HG02588 (cell line): ENCODE measurements at regions not wholly inside any gene's neighbourhood (a gene's known extent, or its start where the extent isn't known, plus 50 kb on each side); places are given as distances from the start of the nearest gene placed in this dataset.
"Not testable (repeated sequence)": the region's sequence is repeated elsewhere in the genome, so short reads cannot be mapped to it uniquely, and the experiment has no call there.

Experiments used
- ATAC-seq: cut with Tn5 transposase; IDR thresholded peaks from one replicate; pipeline ENCODE4 v1.9.1; 2021; ENCODE audit warnings: mild to moderate bottlenecking, moderate library complexity; ENCODE audit not compliant: unreplicated experiment

DNA sequence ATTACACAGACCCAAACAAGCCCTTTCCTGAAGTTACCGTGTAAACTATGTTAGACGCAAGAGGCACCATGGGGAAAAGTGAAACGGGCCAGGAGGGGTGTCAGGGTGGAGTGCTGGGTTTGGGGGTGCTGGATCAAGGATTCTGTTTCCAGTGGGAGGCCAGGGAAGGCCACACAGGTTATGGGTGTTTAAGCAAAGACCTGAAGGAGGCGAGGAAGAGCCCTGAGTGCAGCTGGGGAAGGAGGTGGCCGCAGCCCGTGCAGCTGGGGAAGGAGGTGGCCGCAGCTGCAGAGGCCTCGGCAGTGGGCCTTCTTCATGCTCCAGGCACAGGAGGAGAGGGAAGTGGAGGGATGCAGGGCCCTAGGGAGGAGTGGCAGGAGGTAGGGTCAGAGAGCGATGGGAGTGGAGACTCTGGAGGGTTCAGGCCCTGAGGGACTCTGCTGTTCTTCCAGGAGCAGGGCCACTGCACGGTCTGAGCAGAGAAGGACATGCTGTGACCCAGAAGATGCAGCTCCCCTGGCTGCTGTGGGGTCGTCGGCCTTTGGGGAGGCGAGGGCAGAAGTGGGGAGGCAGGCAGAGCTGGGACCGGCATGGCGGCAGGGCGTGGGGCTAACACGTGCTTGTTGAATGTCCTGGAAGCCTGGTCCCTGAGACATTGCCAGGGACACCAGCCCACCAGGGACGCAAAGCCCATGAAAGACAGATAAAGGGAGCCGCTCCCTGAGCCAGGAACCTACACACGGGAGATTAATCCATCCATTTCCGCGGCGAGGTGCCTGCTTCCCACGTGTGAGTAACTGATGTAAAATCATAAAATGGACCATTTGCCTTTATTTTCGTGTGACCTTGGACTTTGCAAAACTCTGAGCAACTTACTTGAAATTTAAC, 1049.1 kb downstream of the BRD1 start:
- no peak for ATAC-seq

DNA sequence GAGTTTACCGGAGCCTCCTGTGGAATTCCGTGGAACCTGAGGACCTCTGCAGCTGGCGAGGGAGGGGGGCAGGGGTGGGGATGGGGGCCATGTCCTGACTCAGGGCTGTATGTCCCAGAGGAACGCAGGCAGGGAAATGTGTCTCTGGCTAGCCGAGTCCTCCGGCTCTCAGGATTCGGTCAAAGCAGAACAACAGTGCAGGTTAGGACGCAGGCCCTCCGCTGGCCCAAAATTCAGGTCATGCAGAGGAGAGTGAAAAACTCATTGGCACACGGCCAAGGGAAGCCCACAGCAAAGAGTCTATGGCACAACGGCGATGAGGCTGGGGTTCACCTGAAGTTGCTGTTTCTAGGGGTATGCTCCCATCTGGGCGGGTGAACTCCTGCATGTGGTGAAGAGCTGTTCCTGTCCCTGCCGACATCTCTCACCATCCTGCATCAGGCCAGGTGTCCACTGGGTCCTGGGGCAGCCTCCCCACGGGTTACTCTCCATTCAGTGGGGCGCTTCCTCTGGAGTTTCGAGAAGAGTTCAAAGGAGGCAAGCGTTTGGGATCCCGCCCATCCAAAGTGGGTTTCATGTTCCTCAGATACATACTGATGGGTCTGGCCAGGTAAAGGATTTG, 1055.3 kb downstream of the BRD1 start:
- ATAC-seq, result no peak

DNA sequence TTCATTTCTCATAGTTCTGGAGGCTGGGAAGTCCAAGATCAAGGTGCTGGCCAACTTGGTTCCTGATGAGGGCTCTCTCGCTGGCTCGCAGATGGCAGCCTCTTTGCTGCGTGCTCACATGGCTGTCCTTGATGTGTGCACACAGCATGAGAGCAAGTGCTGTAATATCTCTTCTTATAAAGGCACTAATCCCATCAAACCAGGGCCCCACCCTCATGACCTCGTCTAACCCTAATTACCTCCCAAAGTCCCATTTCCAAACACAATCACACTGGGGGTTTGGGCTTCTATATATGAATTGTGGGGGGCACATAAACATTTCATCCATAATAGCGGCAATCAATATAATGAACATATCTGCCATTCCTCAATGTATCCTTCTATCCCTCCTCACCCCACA, 1062.1 kb downstream of the BRD1 start:
- ATAC-seq, result no peak

DNA sequence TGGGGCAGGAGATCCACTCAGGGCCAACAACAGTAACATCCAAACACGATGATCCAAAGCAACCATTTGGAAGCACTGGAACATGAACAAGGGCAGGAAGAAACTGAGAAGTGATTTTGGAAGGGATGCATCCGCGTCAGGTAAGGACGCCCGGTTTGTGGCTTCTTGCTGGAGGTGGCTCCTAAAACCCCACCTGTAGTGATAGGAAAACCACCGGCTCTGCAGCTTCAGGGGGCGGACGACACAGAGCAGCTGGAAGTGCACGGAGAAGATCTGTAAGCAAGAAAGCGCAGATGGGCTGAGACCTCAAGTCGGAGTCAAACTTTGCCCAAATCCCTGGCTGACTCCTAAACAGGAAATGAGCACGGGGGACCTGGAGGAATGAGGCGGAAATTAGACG, 1066.1 kb downstream of the BRD1 start:
- no peak for ATAC-seq

DNA sequence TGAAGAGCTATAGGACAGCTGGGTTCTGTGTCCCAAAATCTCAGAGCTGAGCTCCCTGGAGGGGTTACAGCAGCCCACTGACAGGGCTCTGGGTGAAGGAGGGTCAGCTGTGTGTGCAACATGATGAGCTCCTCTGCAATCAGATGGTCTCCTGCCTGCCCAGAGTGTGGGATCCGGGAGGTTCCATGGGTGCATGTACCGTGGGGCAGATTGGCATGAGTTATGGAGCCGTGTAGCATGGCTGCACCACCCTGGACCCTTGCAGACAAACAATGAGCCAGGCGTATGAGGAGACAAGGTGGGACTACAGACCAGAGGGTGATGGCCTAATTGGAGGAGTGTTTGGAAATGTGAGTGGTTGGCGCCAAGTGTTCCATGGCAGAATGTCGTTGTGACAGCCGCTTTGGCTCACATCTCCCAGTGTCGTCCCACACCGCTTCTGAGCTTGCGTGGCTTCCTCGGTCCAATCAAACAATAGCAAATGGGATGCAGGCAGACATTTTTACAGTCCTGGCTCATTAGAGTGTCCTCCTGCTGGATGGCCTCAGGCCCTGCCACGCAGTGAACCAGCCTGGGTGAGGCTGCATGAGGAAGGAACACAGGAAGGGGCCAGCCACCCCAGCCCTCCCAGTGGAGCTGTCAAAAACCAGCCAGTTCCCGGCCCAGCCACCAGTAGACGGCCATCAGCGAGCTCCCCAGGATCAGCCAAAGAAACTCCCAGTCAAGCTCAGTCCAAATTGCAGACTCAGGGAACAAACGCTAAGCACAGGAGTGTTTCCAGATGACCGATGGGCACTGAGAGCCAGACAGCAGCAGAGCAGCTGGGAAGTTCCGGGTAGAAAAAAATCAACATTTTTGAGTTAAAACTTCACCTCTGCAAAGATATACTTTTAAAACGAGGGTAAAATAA, 1066.9 kb downstream of the BRD1 start:
- no peak for ATAC-seq

DNA sequence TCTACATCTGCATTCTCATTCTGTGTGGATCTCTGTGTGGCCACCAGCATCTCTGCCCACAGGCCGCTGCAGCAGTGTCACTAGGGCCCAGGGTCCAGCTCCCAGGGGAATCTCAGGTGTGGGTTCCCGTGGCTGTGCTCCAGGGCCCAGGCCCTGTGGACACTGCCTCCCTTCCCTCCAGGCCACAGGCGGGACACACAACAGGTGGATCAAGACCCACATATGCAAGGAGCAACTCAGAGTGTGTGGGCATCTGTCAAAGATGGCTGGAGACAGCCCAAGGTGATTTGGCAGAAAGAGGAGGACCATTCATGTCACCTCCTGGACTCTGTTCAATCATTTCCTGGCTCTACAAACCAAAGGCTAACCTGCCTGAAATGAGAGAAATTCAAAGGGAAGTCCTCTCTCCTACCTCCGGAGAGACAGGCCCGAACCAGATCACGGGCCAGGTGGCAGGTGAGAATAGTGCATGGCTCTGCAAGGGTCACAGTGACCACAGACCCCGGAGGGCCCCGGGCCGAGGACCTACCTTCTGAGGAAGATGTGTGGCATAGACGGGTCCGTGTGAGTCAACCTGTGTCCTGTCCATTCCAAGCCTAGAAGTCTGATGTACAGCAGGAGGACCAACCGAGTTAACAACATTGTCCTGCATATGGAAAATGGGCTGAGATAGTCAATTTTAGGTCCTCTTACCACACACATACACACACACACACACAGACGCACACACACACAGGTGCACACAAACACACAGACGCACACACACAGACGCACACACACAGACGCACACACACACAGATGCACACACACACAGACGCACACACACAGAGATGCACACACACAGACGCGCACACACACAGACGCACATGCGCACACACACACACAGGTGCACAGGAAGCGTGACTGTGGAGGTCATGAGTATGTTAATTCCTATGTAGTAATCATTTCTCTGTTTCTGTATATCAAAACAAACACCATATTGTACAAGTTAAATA, 1068.5 kb downstream of the BRD1 start:
- ATAC-seq, result no peak

DNA sequence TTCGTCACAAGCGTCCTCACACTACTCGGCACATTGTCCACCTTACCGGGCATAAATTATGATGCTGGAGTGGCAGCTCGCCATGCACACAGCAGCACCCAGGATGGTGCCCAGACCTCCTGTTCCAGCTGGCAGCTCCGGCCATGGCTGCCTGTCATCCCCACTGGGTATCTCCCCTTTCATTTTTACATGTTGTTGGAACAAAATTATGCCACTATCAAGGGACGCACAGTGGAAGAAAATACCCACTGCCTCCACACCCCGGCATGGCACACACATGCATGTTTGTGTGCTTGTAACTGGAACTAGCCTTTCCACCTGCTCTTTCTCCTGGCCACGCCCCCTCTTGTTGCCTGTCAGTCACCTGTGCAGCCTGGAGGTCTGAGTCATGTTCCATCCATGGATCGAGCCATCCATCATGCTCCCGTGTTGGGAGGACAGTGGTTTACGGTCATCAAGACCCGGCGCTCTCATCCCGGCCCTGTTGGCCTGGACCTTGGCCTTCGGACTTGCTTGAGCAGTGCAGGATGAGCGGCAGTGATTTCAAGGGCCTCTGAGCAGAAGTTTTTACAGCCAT, 1069.6 kb downstream of the BRD1 start:
- ATAC-seq, result no peak

DNA sequence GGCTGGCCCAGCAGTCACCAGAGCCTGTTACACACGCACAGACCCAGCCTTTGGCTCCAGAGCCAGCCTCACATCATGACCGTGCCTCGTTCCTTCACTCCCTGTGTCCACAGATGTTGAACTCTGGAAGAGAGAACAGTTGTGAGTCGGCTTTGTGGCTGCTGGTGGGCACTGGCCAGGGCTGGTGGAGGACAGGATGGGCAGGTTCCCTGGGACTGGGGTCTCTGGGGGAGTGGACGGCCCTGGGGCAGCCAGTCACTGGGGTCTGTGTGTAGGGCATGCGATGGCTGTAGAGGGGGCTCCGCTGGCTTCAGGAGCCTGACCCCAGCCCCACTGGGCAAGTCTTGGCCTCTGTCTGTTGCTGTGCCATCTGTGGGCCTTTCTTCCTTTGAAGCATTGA, 1070.1 kb downstream of the BRD1 start:
- ATAC-seq, result no peak

DNA sequence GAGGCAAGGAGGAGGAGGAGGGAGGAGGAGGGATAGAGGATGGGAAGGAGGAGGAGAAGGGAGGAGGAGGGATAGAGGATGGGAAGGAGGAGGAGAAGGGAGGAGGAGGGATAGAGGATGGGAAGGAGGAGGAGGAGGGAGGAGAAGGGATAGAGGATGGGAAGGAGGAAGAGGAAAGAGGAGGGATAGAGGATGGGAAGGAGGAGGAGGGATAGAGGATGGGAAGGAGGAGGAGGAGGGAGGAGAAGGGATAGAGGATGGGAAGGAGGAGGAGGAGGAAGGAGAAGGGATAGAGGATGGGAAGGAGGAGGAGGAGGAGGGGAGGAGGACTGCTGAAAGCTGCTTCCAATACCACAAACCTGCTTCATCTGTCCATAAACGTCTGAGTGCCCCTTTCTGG, 1070.5 kb downstream of the BRD1 start:
- not testable (repeated sequence) for ATAC-seq

DNA sequence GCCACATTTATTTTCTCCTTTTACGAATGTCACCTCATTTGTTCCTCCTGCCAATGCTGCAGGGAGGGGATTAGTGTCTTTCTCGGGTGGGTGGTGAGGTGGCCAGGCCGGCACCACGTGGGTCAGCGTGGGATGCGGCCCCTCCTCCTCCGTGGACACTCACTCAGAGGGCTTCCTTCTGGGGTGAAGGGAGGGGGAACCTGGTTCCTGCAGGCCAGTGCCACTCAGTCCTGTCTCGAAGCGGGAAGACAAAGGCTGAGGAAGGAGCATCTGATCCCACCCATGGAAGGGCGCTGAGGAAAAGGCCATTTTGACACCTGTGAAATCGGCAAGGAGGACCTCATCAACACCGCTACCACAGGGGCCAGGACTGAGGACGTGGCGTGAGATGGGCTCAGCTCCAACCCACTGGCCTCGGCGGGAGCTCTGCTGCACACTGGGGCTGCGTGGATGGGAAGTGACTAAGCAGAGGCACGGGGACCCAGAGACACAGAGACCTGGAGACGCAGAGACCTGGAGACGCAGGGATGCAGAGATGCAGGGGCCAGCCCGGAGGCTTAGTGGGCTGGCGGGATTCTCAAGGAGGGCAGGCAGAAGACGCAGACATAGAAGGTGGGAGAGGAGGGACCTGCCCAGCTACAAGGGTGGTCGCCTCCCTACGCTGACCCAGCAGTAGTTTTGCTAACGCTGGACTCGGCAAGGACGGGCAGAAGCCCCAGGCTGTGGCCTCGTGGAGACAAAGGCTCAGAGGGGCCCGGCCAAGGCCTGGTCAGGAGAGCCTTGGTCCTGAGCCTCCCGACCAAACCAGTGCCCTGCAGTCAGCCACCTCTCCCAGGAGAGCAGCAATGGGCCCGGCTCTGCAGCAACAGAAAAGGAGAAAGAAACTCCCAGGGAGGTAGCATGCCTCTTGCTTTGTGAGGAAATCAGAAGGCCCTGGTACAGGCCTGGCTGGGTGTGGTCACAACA, 1071.2 kb downstream of the BRD1 start:
- no peak for ATAC-seq

DNA sequence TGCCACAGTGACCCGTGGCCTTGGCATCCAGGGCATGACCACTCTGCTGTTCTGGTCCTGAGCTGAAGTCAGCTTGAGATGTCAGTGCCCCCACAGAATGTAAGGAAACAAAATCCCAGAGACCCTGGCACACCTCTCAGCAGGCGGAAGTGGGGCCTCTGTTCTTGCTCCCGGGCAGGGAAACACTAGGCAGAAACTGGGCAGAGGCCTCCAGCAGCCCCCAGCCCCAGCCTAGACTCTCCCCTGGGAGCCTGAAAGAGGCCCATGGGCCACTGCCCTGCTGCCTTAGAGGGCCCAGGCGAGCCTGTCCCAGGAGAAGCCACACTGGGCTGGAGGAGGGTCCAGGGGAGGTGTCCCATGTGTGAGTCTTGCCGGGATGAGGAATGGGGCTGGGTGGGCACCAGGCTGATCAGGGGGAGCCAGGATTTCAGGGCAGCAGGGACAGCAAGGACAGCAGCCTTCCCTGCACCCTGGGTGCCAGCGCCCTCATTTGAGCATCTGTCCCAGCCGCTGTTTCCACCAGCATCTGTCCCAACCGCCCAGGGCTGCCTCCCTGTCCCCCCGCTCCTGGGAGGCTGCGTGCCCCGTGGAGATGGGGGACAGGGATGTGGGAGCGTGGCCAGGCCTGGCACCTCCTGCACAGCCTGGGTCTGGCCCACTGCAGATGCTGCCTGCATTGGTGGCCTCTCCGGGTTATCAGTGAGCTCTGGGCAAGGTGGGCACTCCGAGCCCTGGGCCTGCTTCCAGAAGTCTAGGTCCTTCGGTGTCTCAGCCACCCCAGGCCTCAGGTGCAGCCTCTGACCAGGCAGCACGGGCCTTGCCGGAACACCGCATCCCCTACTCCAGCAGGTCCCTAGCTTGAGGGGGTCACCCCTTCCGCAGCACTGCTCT, 1072.4 kb downstream of the BRD1 start:
- no peak for ATAC-seq

DNA sequence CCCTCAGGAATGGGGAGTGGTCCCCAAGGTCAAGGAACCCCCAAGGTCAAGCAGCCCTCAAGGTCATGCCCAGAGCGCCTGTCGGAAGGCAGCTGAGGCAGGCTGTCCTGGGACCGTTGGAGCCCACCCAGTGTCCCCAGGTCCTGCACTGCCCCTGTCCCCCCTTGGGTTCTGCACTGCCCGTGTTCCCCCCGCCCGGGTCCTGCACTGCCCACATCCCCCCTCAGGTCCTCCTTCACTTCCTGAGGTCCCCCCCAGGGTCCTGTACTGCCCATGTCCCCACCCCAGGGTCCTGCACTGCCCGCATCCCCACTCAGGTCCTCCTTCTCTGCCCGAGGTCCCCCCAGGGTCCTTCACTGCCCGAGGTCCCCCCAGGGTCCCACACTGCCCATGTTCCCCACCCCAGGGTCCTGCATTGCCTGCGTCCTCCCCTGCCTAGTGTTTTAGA, 1073.0 kb downstream of the BRD1 start:
- no peak for ATAC-seq

DNA sequence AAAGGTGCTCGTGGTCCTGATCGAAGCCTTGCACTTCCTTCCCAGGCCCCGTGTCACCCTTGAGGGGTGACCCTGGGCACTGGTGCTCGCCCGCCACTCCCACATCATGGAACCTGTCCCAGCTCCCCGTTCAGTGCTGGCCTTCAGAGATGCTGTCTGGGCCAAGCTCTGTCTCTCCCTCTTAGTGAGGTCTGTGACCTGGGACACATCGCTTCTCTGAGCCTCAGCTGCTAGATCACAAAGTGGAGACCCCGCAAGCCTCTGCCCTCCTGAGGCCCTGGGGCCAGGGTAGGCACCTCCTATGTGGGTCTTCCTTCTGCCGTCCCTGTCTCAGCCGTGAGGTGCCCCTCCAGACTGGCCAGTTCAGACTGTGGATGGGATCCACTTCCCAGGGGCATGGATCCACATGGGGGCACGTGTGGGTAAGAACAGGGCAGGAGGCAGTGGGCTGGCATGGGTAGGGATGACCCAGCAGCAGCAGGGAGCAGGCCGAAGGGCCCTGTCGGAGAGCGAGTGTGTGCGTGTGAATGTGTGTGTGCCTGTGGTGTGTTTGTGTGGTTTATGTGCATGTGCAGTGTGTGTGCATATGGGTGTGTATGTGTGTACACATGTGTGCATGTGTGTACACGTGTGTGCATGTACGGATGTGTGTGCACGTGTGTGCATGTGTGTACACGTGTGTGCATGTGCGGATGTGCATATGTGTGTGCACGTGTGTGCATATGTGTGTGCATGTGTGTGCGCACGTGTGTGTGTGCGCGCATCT, 1073.7 kb downstream of the BRD1 start:
- no peak for ATAC-seq

DNA sequence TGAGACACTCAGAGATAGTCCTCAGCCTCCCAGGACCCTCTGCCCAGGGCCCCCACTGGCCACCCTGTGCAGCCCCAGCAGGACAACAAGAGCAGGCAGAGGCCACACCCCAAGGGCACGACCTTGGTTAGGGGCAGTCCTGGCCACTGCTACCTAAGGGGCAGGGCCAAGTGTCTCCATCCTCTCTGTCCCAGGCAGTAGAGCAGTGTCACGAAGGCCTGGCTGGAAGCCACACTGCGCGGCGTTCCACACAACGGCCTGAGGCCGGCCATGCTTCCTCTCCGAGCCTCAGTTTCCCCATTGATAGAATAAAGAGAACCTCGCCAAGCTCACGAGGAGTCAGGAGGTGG, 1074.3 kb downstream of the BRD1 start:
- ATAC-seq, result no peak

DNA sequence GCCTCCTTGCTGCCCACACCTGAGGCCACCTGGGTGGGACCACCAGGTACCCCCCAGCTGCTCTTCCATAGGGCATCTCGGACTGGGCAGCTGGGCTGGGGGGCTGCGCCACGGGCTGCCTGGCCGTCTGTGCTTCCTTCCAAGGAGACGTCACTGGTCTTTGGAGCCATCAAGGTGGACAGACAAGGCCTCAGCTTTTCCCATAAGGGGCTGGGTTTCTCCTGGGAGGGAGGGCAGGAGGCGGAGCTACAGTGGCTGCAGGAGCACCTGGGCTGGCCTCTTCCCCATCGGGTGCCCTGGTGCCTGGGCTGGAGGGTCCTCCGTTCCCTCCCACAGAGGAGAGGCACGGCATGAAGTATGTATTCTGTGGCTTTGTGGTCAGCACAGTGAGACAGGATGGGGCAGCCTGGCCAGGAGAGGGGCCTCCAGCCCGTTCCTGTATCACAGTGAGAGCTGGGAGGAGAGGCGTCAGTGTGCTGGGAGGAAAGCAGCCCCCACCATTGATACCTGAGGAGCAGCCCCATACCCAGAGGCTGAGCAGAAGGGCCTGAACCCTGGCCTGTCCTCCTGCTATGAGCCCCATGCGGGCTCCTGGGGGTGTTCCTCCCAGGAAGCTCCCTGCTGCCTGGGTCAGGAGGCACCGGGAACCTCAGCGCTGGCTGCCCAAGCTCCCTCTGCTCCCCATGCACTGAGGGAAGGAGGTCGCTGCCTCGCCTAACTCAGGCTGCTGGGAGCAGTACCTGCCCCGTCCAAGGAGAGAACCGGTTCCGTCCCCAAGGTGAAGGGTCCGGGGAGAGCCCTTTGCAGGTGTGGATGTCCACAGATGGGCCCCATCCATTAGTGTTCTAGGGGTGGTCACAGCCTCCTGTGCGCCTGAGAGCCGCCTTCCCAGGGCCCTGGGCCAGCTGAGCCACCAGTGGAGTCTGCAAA, 1075.0 kb downstream of the BRD1 start:
- ATAC-seq, result no peak
